Psoas muscle (tissue), 7 donors: ENCODE measurements at regions not wholly inside any gene's neighbourhood (a gene's known extent, or its start where the extent isn't known, plus 50 kb on each side); places are given as distances from the start of the nearest gene placed in this dataset.
"Not testable (repeated sequence)": the region's sequence is repeated elsewhere in the genome, so short reads cannot be mapped to it uniquely, and the experiment has no call there.

Experiments
- ATAC-seq, 4 donors: fragments of 200-7000 bp; cut with Tn5 transposase; one replicate each; pipeline ENCODE4 v1.9.1; 2020; ENCODE audit warnings: moderate library complexity in 3 of 4, mild to moderate bottlenecking in 2 of 4
- DNase-seq, 2 donors: peaks; one replicate each; pipeline ENCODE4 v3.0.0-alpha.2; 2020
- H3K27ac ChIP-seq: fragments of 200-600 bp; one replicate; pipeline ENCODE4 v1.8.0; 2022
- H3K27me3 ChIP-seq, 3 donors: fragments of 200-600 bp in 1 of 3; one replicate each; pipeline versions ENCODE4 v1.6.1 to v1.8.0; 2013 to 2022; ENCODE audit warnings: low read length in 2 of 3, mild to moderate bottlenecking in 2 of 3, moderate library complexity in 1 of 3; ENCODE audit not compliant: insufficient read depth in 3 of 3
- H3K36me3 ChIP-seq, 2 donors: fragments of 200-600 bp in 1 of 2; one replicate each; pipeline versions ENCODE4 v1.6.1 to v1.8.0; 2013 to 2022; ENCODE audit warnings: low read depth in 1 of 2, mild to moderate bottlenecking in 1 of 2, moderate library complexity in 1 of 2; ENCODE audit not compliant: insufficient read depth in 1 of 2
- H3K4me1 ChIP-seq: fragments of 200-600 bp; one replicate; pipeline ENCODE4 v1.8.0; 2022
- H3K4me3 ChIP-seq: fragments of 200-600 bp; one replicate; pipeline ENCODE4 v1.8.0; 2022; ENCODE audit warnings: mild to moderate bottlenecking
- H3K9me3 ChIP-seq: fragments of 200-600 bp; one replicate; pipeline ENCODE4 v1.8.0; 2022
- CTCF ChIP-seq: fragments of 200-600 bp; IDR thresholded peaks from one replicate; pipeline ENCODE4 v1.8.0; 2022; ENCODE audit warnings: antibody characterized with exemption
- WGBS, 3 donors: extraction: QIAGEN DNeasy Blood & Tissue Kit; methylation state at CpG; one replicate each; pipeline versions ENCODE4 v1.1.6 to v1.1.7; 2013; 5-methylcytosine and 5-hydroxymethylcytosine counted together
- intact Hi-C, 2 donors: fragments of 100-400 bp; cut with DNase I; formaldehyde crosslinking; loops; one replicate each; pipeline versions ENCODE4 v1.11.0 to v1.14.2; 2022
- donor health status: healthy with polysubstance abuse.
- donor health status: DM: no; HTN: no; CAD: no; lungs with moderate emphysema.
- donor health status: Bipolar disorder and iron deficiency.
- donor health status: healthy.
- donor health status: DM: yes; HTN: yes; CAD: no.
- donor health status: DM: no; HTN: no; CAD: no.
- donor health status: DM: yes; HTN: yes; CAD: no.

DNA sequence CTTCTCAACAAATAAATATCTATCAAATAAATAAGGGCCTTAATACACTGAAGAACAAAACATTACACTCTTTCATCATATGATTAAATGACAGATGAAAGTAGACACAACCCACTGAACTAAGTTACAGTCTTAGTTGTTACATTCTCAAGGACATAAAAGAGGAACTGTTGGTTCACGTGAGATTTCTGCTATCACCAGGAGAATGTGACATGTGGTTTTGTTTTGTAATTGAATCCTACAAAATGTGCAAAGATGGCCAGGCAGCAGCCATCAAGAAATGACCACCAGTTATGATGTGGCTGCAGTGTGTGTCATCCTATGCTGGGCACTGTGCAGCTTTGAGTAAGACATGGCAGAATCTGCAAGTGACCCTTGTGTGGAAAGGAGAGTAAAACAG, 310.6 kb upstream of the PIK3C3 start:
- Histone ChIP-seq H3K27me3 (no peaks in the 10 kb centered on the region), H3K4me3 (no peak overlapping the region), H3K9me3 (no peaks in the 10 kb centered on the region), H3K36me3 (no peaks in the 10 kb centered on the region), H3K27ac (no peak overlapping the region), H3K4me1 (no peaks in the 10 kb centered on the region)
- no peak for ATAC-seq
- no peak for TF ChIP-seq CTCF
- no peak for DNase-seq
- 48 to 64% (median 64%) methylated on average over 1 of the region's 1 CpG for WGBS, 3 donors
- intact Hi-C loops = no loop called here

- H3K27me3 ChIP-seq = no peaks in the 10 kb centered on the region
- 68 to 81% (median 73%) methylated on average over 3 of the region's 3 CpGs for WGBS, 3 donors
- no peak for DNase-seq
- H3K9me3 ChIP-seq = no peaks in the 10 kb centered on the region
- intact Hi-C loops = no loop called here
- no peak for TF ChIP-seq CTCF
- no peak overlapping the region for H3K27ac ChIP-seq
- no peak for ATAC-seq
- no peak overlapping the region for H3K4me3 ChIP-seq
- H3K36me3 ChIP-seq = no peaks in the 10 kb centered on the region
- no peaks in the 10 kb centered on the region for H3K4me1 ChIP-seq
Observed at GRCh38 chr18:41643427-41643826, 311.6 kb upstream of the PIK3C3 start.

GRCh38 chr18:41642756-41643155, 312.3 kb upstream of the PIK3C3 start:
- Histone ChIP-seq H3K4me1 (no peaks in the 10 kb centered on the region), H3K27me3 (no peaks in the 10 kb centered on the region), H3K36me3 (no peaks in the 10 kb centered on the region), H3K27ac (no peak overlapping the region), H3K4me3 (no peak overlapping the region), H3K9me3 (no peaks in the 10 kb centered on the region)
- ATAC-seq = no peak
- intact Hi-C loops = no loop called here
- 49 to 60% (median 49%) methylated on average over 2 of the region's 2 CpGs for WGBS, 3 donors
- no peak for TF ChIP-seq CTCF
- no peak for DNase-seq

- no peak for ATAC-seq
- no peak for DNase-seq
- intact Hi-C loops = no loop called here
- Histone ChIP-seq H3K4me1 (no peaks in the 10 kb centered on the region), H3K27ac (no peak overlapping the region), H3K36me3 (no peaks in the 10 kb centered on the region), H3K27me3 (no peaks in the 10 kb centered on the region), H3K9me3 (no peaks in the 10 kb centered on the region), H3K4me3 (no peak overlapping the region)
- TF ChIP-seq CTCF = no peak
Observed at GRCh38 chr18:41639218-41639617, 315.8 kb upstream of the PIK3C3 start.

DNA sequence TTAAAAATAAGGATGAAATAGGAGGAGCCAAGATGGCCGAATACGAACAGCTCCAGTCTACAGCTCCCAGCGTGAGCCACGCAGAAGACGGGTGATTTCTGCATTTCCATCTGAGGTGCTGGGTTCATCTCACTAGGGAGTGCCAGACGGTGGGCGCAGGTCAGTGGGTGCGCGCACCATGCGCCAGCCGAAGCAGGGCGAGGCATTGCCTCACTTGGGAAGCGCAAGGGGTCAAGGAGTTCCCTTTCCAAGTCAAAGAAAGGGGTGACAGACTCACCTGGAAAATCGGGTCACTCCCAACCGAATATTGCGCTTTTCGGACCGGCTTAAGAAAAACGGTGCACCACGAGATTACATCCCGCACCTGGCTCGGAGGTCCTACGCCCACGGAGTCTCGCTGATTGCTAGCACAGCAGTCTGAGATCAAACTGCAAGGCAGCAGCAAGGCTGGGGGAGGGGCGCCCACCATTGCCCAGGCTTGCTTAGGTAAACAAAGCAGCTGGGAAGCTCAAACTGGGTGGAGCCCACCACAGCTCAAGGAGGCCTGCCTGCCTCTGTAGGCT, 323.2 kb upstream of the PIK3C3 start:
- H3K4me3 ChIP-seq, H3K27ac ChIP-seq, H3K9me3 ChIP-seq, DNase-seq, H3K36me3 ChIP-seq, intact Hi-C loops, H3K4me1 ChIP-seq, H3K27me3 ChIP-seq, ATAC-seq: not testable (repeated sequence)
- 85 to 92% (median 86%) methylated on average over 25 to 26 of the region's 26 CpGs for WGBS, 3 donors
